GM10248 (cell line): ENCODE measurements at regions not wholly inside any gene's neighbourhood (a gene's known extent, or its start where the extent isn't known, plus 50 kb on each side); places are given as distances from the start of the nearest gene placed in this dataset.

ENCODE experiments used
- CTCF ChIA-PET: fragments of 300-600 bp; sonication (Branson Sonifier 250); formaldehyde crosslinking; extraction: SDS; loops from one replicate; lab custom pipeline; 2021; ENCODE audit warnings: antibody characterized with exemption; lab: Yijun Ruan, JAX
- POLR2A ChIA-PET: fragments of 350-650 bp; sonication (Branson Sonifier 250); formaldehyde crosslinking; extraction: SDS; loops from one replicate; lab custom pipeline; 2020; ENCODE audit warnings: antibody characterized with exemption; lab: Yijun Ruan, JAX
- DNase-seq: peaks from one replicate; pipeline ENCODE4 v3.0.0; 2012; ENCODE audit errors: extremely low spot score
- TF ChIP-seq, protein P1 (sequence below): IDR thresholded peaks from 2 replicates; pipeline ENCODE4 v1.5.1; 2012; ENCODE audit warnings: mild to moderate bottlenecking, low read depth; ENCODE audit errors: extremely low read depth, missing control alignments, control extremely low read depth

DNA sequence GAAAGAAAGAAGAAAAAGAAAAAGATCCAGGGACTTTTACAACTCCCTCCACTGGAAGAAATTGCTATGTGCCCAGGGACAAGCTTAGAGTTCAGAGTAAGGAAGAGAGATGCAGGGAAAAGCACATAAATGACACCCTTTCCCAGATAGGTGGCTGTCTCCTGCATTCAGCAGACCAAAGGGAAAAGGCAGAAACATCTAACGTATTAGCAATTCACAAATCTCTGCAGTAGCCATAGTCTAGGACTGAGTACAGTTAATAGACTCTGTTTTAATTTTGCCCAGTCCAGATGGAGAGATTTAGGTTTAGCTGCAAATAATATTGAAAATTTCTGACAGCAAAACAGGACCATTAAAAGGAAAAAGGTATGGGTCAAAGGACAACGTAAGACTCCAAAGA, 71.3 kb upstream of the TNFRSF21 start:
- CTCF ChIA-PET: interaction anchor here (0.9 kb wide), 2 partner anchors 10 to 12 kb away, joined by 3 to 4 read pairs; no protein-coding TSS in a partner anchor
- no peak for DNase-seq
- TF ChIP-seq, protein P1, sequence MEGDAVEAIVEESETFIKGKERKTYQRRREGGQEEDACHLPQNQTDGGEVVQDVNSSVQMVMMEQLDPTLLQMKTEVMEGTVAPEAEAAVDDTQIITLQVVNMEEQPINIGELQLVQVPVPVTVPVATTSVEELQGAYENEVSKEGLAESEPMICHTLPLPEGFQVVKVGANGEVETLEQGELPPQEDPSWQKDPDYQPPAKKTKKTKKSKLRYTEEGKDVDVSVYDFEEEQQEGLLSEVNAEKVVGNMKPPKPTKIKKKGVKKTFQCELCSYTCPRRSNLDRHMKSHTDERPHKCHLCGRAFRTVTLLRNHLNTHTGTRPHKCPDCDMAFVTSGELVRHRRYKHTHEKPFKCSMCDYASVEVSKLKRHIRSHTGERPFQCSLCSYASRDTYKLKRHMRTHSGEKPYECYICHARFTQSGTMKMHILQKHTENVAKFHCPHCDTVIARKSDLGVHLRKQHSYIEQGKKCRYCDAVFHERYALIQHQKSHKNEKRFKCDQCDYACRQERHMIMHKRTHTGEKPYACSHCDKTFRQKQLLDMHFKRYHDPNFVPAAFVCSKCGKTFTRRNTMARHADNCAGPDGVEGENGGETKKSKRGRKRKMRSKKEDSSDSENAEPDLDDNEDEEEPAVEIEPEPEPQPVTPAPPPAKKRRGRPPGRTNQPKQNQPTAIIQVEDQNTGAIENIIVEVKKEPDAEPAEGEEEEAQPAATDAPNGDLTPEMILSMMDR: no peak
- POLR2A ChIA-PET: no interaction called here

DNA sequence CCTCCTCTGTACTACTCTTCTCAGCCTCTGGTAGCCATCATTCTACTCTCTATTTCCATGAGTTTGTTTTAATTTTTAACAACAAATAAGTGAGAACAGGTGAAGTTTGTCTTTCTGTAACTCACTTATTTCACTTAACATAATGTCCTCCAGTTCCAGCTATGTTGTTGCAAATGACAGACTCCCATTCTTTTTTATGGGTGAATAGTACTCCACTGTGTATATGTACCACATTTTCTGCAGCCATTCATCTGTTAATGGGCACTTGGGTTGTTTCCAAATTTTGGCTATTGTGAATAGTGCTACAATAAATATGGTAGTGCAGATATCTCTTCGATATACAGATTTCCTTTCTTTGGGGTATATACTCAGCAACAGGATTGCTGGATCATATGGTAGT, 73.7 kb upstream of the TNFRSF21 start:
- no peak for DNase-seq
- CTCF ChIA-PET: no interaction called here
- POLR2A ChIA-PET: no interaction called here
- TF ChIP-seq, protein P1: no peak

DNA sequence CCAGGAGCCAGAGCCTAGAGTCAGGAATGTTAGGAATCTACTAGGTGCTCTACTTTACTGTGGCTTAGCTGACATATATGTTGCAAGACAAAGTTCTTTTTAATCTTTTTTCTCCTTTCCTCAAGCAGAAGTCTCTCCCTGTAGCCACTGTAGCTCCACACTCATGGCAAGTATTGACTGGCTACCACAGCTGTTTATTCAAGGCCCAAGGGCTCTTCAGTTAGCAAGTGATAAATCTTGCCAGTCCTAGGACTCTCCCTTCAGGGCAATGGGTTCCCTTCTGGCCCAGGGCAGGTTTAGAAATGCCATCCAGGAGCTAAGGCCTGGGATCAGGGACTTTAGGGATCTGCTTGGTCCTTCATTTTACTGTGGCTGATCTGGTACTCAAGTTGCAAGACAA, 82.0 kb upstream of the TNFRSF21 start:
- TF ChIP-seq, protein P1: no peak
- POLR2A ChIA-PET: no interaction called here
- no peak for DNase-seq
- CTCF ChIA-PET: interaction anchor here (1.7 to 2.5 kb wide), 4 partner anchors 12 to 239 kb away, joined by 5 to 6 read pairs (median 6); no protein-coding TSS in a partner anchor

DNA sequence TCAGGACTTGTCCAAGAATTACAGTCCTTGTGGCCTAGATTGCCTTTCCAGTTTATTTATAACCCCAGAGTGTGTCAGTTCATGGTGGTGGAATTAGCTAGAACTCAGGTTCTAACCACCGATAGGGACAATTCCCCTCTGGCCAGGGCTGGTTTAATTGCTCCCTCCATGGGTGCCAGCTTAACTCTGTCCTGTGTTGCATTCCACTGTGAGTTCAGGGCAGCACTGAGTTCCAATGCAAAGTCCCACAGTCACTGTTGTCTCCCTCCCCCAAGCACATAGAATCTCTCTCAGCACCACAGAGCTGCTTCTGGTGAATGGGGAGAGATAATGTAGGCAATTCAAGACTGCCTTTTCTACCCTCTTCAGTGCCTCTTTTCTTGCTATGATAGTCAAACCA, 82.5 kb upstream of the TNFRSF21 start:
- no peak for DNase-seq
- POLR2A ChIA-PET: no interaction called here
- CTCF ChIA-PET: interaction anchor here (1.2 to 2.5 kb wide), 3 partner anchors 11 to 239 kb away, joined by 3 to 6 read pairs (median 6); no protein-coding TSS in a partner anchor
- TF ChIP-seq, protein P1: no peak

DNA sequence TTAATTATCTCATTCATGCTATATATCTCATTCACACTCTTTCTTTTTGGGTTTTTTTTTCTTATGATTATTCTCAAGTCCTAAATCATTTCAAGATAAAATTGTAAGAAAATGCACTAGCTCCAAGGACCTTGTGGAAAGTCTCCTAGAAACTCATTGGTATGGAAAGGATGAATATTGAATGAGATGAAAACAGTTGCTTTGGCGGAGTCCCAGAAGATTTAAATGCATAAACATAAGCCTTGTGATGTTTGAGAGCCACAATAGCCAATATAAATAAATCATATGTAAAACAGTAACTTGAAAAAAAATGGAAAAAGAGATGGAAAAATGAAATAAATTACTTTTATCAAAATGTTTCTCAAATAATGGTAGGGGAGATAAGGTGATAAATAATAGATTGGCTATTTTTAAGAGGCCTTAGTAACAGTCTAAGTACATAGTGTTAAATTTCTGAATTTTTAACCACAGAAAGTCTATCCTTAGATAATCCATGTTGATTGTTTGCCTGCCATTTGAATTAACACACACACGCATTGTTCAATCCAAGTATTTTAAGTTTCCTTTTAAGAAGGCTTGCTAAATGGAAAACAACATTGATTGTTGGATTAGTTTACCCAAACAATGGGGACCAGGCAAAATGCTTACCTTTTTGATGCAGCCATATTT, 81.1 kb upstream of the CD2AP start:
- CTCF ChIA-PET: interaction anchor here (1.4 to 1.5 kb wide), 2 partner anchors 17 to 277 kb away, joined by 3 read pairs; no protein-coding TSS in a partner anchor
- no peak for DNase-seq
- TF ChIP-seq, protein P1: no peak
- POLR2A ChIA-PET: no interaction called here

DNA sequence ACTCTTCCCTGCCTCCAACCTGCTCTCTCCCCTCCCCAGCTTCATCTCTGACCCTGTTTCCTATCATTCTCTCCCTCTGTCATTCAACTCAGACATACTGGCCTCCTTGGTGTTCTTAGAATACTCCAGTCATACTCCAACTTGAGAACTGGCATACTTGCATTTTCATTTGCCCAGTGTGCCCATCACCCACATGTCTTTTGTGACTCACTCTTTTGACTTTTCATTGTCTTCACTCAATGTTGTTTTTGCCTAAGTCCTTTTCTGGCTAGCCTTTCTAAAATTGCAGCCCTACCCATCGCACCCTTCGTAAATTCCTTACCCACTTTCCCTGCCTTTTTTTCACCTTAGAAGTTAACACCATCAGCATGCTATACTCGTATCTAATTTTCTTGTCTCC, 77.0 kb upstream of the CD2AP start:
- TF ChIP-seq, protein P1: no peak
- no peak for DNase-seq
- POLR2A ChIA-PET: no interaction called here
- CTCF ChIA-PET: interaction anchor here (0.8 to 2.0 kb wide), 2 partner anchors 8 to 12 kb away, joined by 3 to 7 read pairs; no protein-coding TSS in a partner anchor
